T-helper 17 cell (primary cell): ENCODE measurements at regions not wholly inside any gene's neighbourhood (a gene's known extent, or its start where the extent isn't known, plus 50 kb on each side); places are given as distances from the start of the nearest gene placed in this dataset.

ENCODE experiments used
- ATAC-seq: fragments of 150-1000 bp; cut with Tn5 transposase; 2 replicates; pipeline ENCODE4 v1.10.0; 2021; ENCODE audit warnings: mild to moderate bottlenecking, moderate library complexity
- DNase-seq, 3 donors: peaks; one replicate each; pipeline versions ENCODE4 v3.0.0 to v3.0.0-alpha.2; 2020 to 2021
- H3K9me3 ChIP-seq: one replicate; pipeline ENCODE4 v1.7.0; 2013; ENCODE audit warnings: low read length, mild to moderate bottlenecking; ENCODE audit not compliant: control insufficient read depth, poor library complexity, severe bottlenecking
- H3K27ac Mint-ChIP-seq: one replicate; pipeline ENCODE4 v1.8.0; 2022; ENCODE audit warnings: mild to moderate bottlenecking, moderate library complexity, mixed read lengths
- H3K27me3 Mint-ChIP-seq: one replicate; pipeline ENCODE4 v1.8.0; 2022; ENCODE audit warnings: mixed read lengths
- H3K36me3 Mint-ChIP-seq: one replicate; pipeline ENCODE4 v1.8.0; 2022; ENCODE audit warnings: low read depth, mixed read lengths
- H3K4me1 Mint-ChIP-seq: one replicate; pipeline ENCODE4 v1.8.0; 2022; ENCODE audit warnings: mild to moderate bottlenecking, mixed read lengths
- H3K4me3 Mint-ChIP-seq: one replicate; pipeline ENCODE4 v1.8.0; 2022; ENCODE audit warnings: mild to moderate bottlenecking, moderate library complexity, mixed read lengths

- Mint-ChIP-seq H3K27ac (no peak overlapping the region), H3K27me3 (no peaks in the 10 kb centered on the region)
- no peak for ATAC-seq
Measured at GRCh38 chr22:26800858-26801257, 143.5 kb downstream of the MIAT start.

GRCh38 chr22:26801449-26801848, 144.1 kb downstream of the MIAT start:
- DNase-seq = no peak
- no peaks in the 10 kb centered on the region for H3K9me3 ChIP-seq
- Mint-ChIP-seq H3K27ac (no peak overlapping the region), H3K4me1 (peaks cover 5% of the 10 kb centered on the region), H3K36me3 (no peaks in the 10 kb centered on the region), H3K27me3 (no peaks in the 10 kb centered on the region), H3K4me3 (no peak overlapping the region)
- no peak for ATAC-seq

More at GRCh38 chr22:26800858-26801257, 143.5 kb downstream of the MIAT start:
- Mint-ChIP-seq H3K4me1 (peaks cover 5% of the 10 kb centered on the region), H3K4me3 (no peak overlapping the region), H3K36me3 (no peaks in the 10 kb centered on the region)
- DNase-seq = no peak
- no peaks in the 10 kb centered on the region for H3K9me3 ChIP-seq

- Mint-ChIP-seq H3K36me3 (no peaks in the 10 kb centered on the region), H3K4me3 (no peak overlapping the region), H3K27ac (no peak overlapping the region), H3K27me3 (no peaks in the 10 kb centered on the region), H3K4me1 (peaks cover 5% of the 10 kb centered on the region)
- H3K9me3 ChIP-seq = no peaks in the 10 kb centered on the region
- DNase-seq = no peak
- ATAC-seq = no peak
Measured at GRCh38 chr22:26804315-26804714, 146.9 kb downstream of the MIAT start.

GRCh38 chr22:26804911-26805539, 147.6 kb downstream of the MIAT start:
- no peaks in the 10 kb centered on the region for H3K9me3 ChIP-seq
- Mint-ChIP-seq H3K27ac (no peak overlapping the region), H3K4me3 (no peak overlapping the region), H3K36me3 (no peaks in the 10 kb centered on the region), H3K4me1 (peaks cover 5% of the 10 kb centered on the region), H3K27me3 (no peaks in the 10 kb centered on the region)
- DNase-seq (no peak), ATAC-seq (no peak)

DNA sequence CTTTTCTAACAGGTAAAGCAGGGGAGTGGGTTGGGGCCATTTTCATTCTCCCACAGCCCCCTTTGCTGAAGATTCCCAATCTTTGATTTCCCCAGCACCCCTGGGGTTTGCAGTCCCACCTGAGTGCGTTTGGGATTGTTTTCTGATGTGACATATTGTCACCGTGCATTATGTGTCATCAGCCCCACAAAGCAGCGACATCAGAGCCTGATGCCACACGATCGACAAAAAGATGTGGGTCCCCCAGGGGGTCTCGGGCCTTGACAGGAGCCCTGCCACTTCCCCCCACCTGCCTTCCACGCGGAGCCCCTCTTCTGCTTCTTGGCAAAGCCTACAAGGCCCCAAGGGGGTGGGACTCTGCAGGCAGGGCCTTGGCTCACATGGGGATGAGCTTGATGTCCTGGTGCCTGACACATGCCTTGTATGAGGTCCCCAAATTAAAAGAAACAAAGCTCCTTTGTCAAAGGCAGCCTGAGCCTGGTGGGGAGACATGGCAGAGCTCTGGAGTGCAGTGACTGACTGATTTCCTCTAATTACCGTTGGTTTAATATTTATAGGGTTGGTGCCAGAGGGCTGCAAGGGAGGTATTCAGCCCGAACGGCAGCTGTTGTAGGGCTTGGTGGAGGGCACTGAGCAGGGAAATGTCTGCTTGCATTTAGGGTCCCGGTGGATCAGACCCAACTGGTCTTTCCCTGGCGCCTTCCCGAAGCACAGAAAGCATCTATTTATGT, 149.2 kb downstream of the MIAT start:
- Mint-ChIP-seq H3K27me3 (no peaks in the 10 kb centered on the region), H3K4me1 (peaks cover 4% of the 10 kb centered on the region), H3K36me3 (peaks cover 3% of the 10 kb centered on the region), H3K4me3 (no peak overlapping the region), H3K27ac (no peak overlapping the region)
- no peak for ATAC-seq
- H3K9me3 ChIP-seq = no peaks in the 10 kb centered on the region
- DNase-seq = no peak

- Mint-ChIP-seq H3K36me3 (peaks cover 3% of the 10 kb centered on the region), H3K27me3 (no peaks in the 10 kb centered on the region), H3K27ac (no peak overlapping the region), H3K4me1 (peaks cover 4% of the 10 kb centered on the region), H3K4me3 (no peak overlapping the region)
- no peak for ATAC-seq
- H3K9me3 ChIP-seq = no peaks in the 10 kb centered on the region
- no peak for DNase-seq
Measured at GRCh38 chr22:26811647-26811992, 154.2 kb downstream of the MIAT start.

DNA sequence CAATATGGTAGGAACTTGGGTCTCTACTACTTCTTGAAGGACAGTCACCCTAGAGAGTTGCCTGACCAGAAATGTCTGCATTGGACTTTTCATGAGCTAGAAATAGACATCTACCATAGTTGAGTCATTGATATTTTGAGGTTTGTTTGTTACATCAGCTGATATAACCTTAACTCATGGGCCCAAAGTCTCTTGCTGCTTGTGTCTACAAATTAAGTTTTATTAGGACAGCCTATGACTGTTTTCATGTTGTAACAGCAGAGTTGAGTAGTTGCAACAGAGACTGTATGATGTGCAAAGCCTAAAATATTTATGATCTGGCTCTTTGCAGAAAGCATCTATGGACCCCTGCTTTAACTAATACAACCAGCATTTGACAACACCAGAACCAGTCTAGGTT, 155.3 kb downstream of the MIAT start:
- no peaks in the 10 kb centered on the region for H3K9me3 ChIP-seq
- H3K27ac Mint-ChIP-seq = no peak overlapping the region
- peaks cover 3% of the 10 kb centered on the region for H3K36me3 Mint-ChIP-seq
- no peak for ATAC-seq
- no peak for DNase-seq
- no peaks in the 10 kb centered on the region for H3K27me3 Mint-ChIP-seq
- peaks cover 4% of the 10 kb centered on the region for H3K4me1 Mint-ChIP-seq
- no peak overlapping the region for H3K4me3 Mint-ChIP-seq

DNA sequence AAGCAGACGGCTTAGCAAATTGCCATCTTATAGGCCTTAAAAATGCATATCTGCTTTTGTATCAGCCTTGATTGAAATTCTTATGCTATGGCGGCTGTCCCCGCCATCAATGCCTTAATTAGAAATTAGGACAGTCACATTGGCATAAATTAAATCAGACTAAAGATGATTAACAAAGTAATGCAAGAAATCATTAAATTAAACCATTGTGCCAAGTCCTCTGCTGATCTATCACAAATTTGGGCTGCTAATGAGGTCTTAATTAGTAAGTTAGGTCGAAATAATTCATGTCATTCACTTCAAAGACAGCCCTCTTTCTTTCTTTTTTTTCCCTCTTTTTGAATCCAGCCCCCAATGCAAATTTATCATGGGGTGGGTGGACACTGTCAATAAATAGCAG, 159.3 kb downstream of the MIAT start:
- DNase-seq (no peak), ATAC-seq (no peak)
- H3K9me3 ChIP-seq = no peaks in the 10 kb centered on the region
- Mint-ChIP-seq H3K27me3 (peaks cover 5% of the 10 kb centered on the region), H3K4me1 (no peaks in the 10 kb centered on the region), H3K4me3 (no peak overlapping the region), H3K36me3 (no peaks in the 10 kb centered on the region), H3K27ac (no peak overlapping the region)

GRCh38 chr22:26817926-26818325, 160.5 kb downstream of the MIAT start:
- DNase-seq (no peak), ATAC-seq (no peak)
- Mint-ChIP-seq H3K27me3 (peaks cover 5% of the 10 kb centered on the region), H3K27ac (no peak overlapping the region), H3K36me3 (no peaks in the 10 kb centered on the region), H3K4me3 (no peak overlapping the region), H3K4me1 (no peaks in the 10 kb centered on the region)
- no peaks in the 10 kb centered on the region for H3K9me3 ChIP-seq

DNA sequence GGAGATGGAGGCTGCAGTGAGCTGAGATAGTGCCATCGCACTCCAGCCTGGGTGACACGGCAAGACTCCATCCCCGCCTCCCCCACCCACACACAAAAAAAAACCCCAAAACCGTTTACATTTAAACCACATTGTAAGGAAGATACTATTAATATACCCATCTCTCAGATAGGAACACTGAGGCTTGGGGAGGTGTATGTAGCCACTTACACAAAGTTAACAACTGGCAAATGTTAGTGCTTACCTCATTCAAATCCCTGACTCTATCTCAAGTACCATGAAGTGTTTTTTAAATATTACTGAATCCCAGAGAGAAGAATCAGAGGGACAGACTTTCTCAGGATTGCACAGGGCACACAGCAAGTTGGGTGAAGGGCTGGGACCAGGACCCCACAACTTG, 164.5 kb downstream of the MIAT start:
- Mint-ChIP-seq H3K4me1 (no peaks in the 10 kb centered on the region), H3K4me3 (no peak overlapping the region), H3K27me3 (peaks cover 5% of the 10 kb centered on the region), H3K36me3 (no peaks in the 10 kb centered on the region), H3K27ac (no peak overlapping the region)
- no peaks in the 10 kb centered on the region for H3K9me3 ChIP-seq
- DNase-seq (no peak), ATAC-seq (no peak)

GRCh38 chr22:26822313-26822712, 164.9 kb downstream of the MIAT start:
- ATAC-seq (no peak), DNase-seq (no peak)
- peaks cover 5% of the 10 kb centered on the region for H3K27me3 Mint-ChIP-seq
- no peaks in the 10 kb centered on the region for H3K9me3 ChIP-seq
- H3K27ac Mint-ChIP-seq = no peak overlapping the region
- no peaks in the 10 kb centered on the region for H3K36me3 Mint-ChIP-seq
- no peak overlapping the region for H3K4me3 Mint-ChIP-seq
- H3K4me1 Mint-ChIP-seq = no peaks in the 10 kb centered on the region

DNA sequence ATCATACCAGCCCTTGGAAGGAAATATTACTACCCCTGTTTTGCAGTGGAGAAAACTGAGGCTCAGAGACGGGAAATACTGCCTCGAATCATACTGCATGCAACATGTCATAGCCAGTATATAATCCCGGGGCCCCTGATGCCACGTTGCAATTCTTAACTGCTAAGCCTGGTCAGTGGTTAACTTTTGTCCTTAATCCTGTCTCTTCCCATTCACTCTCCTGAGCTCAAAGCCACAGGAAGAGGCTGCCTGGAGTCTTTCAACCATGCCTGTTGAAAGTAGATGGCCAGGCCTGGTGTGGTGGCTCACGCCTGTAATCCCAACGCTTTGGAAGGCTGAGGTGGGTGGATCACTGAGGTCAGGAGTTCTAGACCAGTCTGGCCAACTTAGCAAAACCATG, 166.6 kb downstream of the MIAT start:
- H3K9me3 ChIP-seq = no peaks in the 10 kb centered on the region
- Mint-ChIP-seq H3K4me3 (no peak overlapping the region), H3K27ac (no peak overlapping the region), H3K36me3 (peaks cover 2% of the 10 kb centered on the region), H3K4me1 (peaks cover 3% of the 10 kb centered on the region), H3K27me3 (peaks cover 5% of the 10 kb centered on the region)
- no peak for DNase-seq
- no peak for ATAC-seq

GRCh38 chr22:26825960-26826935, 168.9 kb downstream of the MIAT start:
- H3K9me3 ChIP-seq = no peaks in the 10 kb centered on the region
- peaks cover 2% of the 10 kb centered on the region for H3K36me3 Mint-ChIP-seq

More at GRCh38 chr22:26825960-26826935, 168.9 kb downstream of the MIAT start:
- no peak for ATAC-seq
- Mint-ChIP-seq H3K27ac (no peak overlapping the region), H3K4me3 (no peak overlapping the region), H3K4me1 (peaks cover 3% of the 10 kb centered on the region), H3K27me3 (peaks cover under 1% of the 10 kb centered on the region)
- DNase-seq = no peak
